ACC112 (cell line): ENCODE measurements at regions not wholly inside any gene's neighbourhood (a gene's known extent, or its start where the extent isn't known, plus 50 kb on each side); places are given as distances from the start of the nearest gene placed in this dataset.

Source experiments
- H2AFZ ChIP-seq: fragments of 200-600 bp; sonication (generic); one replicate; pipeline ENCODE4 v1.6.0; 2017; ENCODE audit warnings: antibody characterized with exemption, low read length; ENCODE audit not compliant: unreplicated experiment
- H3K27ac ChIP-seq: fragments of 200-600 bp; sonication (generic); 2 replicates; pipeline ENCODE4 v1.5.1; 2014; ENCODE audit warnings: low read depth, mild to moderate bottlenecking, antibody characterized with exemption, low read length, moderate library complexity
- H3K27me3 ChIP-seq: fragments of 200-600 bp; sonication (generic); 2 replicates; pipeline ENCODE4 v1.6.1; 2014; ENCODE audit warnings: mild to moderate bottlenecking, antibody characterized with exemption, low read length, moderate library complexity, mixed read lengths; ENCODE audit not compliant: insufficient read depth
- H3K36me3 ChIP-seq: fragments of 200-600 bp; sonication (generic); 2 replicates; pipeline ENCODE4 v1.6.1; 2016; ENCODE audit warnings: mild to moderate bottlenecking, antibody characterized with exemption, low read length, moderate library complexity, mixed read lengths; ENCODE audit not compliant: insufficient read depth
- H3K4me1 ChIP-seq: fragments of 200-600 bp; sonication (generic); one replicate; pipeline ENCODE4 v1.6.1; 2016; ENCODE audit warnings: low read length, mixed read lengths; ENCODE audit not compliant: insufficient read depth, unreplicated experiment, control insufficient read depth
- H3K4me3 ChIP-seq: fragments of 200-600 bp; sonication (generic); 2 replicates; pipeline ENCODE4 v1.5.1; 2014; ENCODE audit warnings: mild to moderate bottlenecking, low read depth, low read length
- H3K79me2 ChIP-seq: fragments of 200-600 bp; sonication (generic); one replicate; pipeline ENCODE4 v1.6.0; 2016; ENCODE audit warnings: low read length; ENCODE audit not compliant: control insufficient read depth, unreplicated experiment, insufficient read depth

DNA sequence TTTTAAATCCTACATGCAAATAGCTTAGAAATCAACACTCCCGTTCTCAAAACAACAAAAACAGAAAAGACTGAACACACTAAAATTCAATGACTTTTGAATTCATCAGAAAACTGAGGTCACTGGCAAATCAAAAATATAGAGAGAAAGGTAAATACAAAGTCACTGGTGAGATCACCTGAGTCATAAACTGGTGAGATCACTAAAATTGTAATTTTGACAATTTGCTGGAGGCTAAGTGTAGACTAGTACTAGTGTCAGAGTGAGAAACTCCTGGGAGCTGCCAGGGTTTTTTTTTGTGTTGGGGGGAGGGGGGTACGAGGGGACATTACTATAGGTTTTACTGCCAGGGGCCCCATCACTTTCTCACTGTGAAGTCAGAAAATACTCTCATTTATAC, 1876.0 kb upstream of the CELF4 start:
- H3K27me3 ChIP-seq, result no peaks in the 10 kb centered on the region
- no peaks in the 10 kb centered on the region for H3K4me1 ChIP-seq
- H3K4me3 ChIP-seq, result no peak overlapping the region
- no peaks in the 10 kb centered on the region for H3K79me2 ChIP-seq
- no peak overlapping the region for H2AFZ ChIP-seq
- H3K36me3 ChIP-seq, result no peaks in the 10 kb centered on the region
- H3K27ac ChIP-seq, result no peak overlapping the region

GRCh38 chr18:39435996-39436395, 1870.4 kb upstream of the CELF4 start:
- Histone ChIP-seq H3K27ac (no peak overlapping the region), H3K36me3 (no peaks in the 10 kb centered on the region), H3K4me1 (no peaks in the 10 kb centered on the region)

DNA sequence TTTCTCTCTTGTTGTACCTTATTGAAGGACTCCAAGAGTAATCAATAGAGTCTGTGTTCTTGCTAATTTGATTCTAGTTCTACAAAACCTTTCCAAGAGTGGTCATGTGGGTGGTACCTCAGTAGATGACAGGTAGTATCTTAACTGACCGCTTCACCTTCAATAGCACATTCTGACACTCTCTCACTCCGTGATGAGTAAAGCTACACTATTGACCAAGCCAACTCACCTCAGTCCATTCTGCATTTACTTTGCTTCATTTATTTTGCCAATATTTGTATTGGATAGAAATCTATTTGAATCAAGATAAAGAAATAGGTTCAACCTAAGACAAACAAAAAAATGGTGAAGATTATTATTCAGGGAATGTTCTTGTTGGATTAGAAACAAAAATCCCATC, 1869.6 kb upstream of the CELF4 start:
- H2AFZ ChIP-seq, result no peak overlapping the region
- H3K27ac ChIP-seq, result no peak overlapping the region
- no peak overlapping the region for H3K4me3 ChIP-seq
- no peaks in the 10 kb centered on the region for H3K36me3 ChIP-seq
- no peaks in the 10 kb centered on the region for H3K79me2 ChIP-seq
- H3K27me3 ChIP-seq, result no peaks in the 10 kb centered on the region
- H3K4me1 ChIP-seq, result no peaks in the 10 kb centered on the region

More at GRCh38 chr18:39435996-39436395, 1870.4 kb upstream of the CELF4 start:
- no peaks in the 10 kb centered on the region for H3K79me2 ChIP-seq
- H3K4me3 ChIP-seq, result no peak overlapping the region
- no peaks in the 10 kb centered on the region for H3K27me3 ChIP-seq
- H2AFZ ChIP-seq, result no peak overlapping the region

DNA sequence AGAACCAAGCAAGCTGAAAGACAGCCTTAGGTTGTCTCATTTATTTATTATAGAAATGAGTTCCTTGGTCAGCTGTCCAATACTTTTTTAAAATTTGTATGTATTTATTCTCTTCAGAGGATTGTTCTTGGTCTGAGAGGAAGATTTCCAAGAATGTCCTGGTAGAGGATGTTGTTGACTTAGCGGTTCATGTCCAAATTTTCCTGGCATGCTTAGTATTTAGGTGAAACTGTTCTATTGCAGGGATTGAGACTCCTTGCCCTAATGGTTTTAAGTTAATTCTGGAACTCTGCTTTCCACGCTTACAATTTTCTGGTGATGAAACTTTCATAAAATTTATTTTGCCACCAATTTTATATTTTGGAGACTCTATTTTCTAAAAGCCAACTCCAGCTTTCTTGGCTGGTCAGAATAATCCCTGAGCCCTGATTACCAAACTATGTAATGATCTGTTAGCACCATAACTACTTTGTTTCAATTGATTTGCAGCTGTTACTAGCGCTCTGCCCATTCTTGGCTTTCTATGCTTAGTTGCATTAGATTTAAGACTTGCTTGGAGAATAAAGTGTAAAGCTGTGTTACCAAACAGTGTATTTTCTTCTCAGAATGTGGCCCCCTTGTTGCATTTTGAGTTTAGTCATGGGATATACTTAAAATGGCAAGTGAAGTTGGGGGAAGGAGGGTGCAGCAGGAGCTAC, 1868.8 kb upstream of the CELF4 start:
- H3K4me3 ChIP-seq, result no peak overlapping the region
- H3K27ac ChIP-seq, result no peak overlapping the region
- H2AFZ ChIP-seq, result no peak overlapping the region
- H3K36me3 ChIP-seq, result no peaks in the 10 kb centered on the region
- H3K4me1 ChIP-seq, result no peaks in the 10 kb centered on the region
- H3K27me3 ChIP-seq, result no peaks in the 10 kb centered on the region
- H3K79me2 ChIP-seq, result no peaks in the 10 kb centered on the region

DNA sequence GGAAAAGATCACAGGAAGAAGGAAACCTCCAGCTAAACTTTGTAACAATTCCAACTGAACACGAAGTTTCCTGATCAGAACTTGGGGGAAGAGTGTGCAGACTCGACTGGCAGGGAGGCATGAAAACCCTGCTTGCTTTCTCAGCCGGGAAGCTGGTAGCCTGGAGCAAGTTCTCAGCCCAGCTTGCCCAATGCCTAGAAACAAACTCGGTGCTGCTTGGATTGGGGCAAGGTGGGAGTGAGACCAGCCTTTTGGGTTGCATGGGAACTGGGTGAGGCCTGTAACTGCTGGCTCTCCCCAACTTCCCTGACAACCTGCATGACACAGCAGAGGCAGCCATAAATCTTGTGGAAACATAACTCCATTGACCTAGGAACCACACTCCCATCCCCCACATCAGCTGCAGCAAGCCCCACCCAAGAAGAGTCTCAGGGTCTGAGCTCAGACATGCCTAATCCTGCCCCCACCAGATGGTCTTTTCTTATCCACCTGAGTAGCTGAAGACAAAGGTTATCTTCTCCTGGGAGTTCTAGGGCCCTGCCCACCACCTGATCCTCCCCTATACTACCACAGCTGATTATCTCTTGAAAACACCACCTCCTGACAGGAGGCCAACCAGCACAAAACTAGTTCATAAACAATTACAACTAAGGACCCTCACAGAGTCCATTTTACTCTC, 1859.7 kb upstream of the CELF4 start:
- H3K4me1 ChIP-seq, result no peaks in the 10 kb centered on the region
- H3K36me3 ChIP-seq, result no peaks in the 10 kb centered on the region
- H3K27me3 ChIP-seq, result no peaks in the 10 kb centered on the region
- H2AFZ ChIP-seq, result no peak overlapping the region
- H3K27ac ChIP-seq, result no peak overlapping the region
- H3K79me2 ChIP-seq, result no peaks in the 10 kb centered on the region
- no peak overlapping the region for H3K4me3 ChIP-seq

DNA sequence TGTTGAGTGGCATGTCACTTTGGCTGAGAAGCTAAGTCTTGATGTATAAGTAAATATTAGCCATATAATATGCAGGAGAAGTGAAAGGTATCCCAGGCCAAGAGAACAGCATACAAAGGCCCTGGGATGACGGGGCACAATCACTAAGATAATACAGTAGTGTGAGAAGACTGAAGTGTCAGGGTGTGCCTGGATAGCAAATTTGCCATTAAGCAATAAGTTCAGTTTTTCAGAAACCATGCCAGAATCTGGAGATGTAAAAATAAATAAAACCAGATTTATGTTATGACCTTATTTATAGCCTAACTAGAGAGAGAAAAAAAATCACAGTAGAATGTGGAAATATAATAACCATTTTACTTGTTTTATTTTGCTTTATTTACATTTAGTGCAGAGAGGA, 1858.7 kb upstream of the CELF4 start:
- no peak overlapping the region for H3K27ac ChIP-seq
- no peak overlapping the region for H2AFZ ChIP-seq
- no peaks in the 10 kb centered on the region for H3K27me3 ChIP-seq
- H3K4me3 ChIP-seq, result no peak overlapping the region
- H3K79me2 ChIP-seq, result no peaks in the 10 kb centered on the region
- no peaks in the 10 kb centered on the region for H3K4me1 ChIP-seq
- no peaks in the 10 kb centered on the region for H3K36me3 ChIP-seq

- no peaks in the 10 kb centered on the region for H3K79me2 ChIP-seq
- H3K27ac ChIP-seq, result no peak overlapping the region
- no peaks in the 10 kb centered on the region for H3K4me1 ChIP-seq
- H3K27me3 ChIP-seq, result no peaks in the 10 kb centered on the region
- H3K4me3 ChIP-seq, result no peak overlapping the region
- no peaks in the 10 kb centered on the region for H3K36me3 ChIP-seq
- H2AFZ ChIP-seq, result no peak overlapping the region
Measured at GRCh38 chr18:39421276-39421675, 1855.7 kb upstream of the CELF4 start.

GRCh38 chr18:39419315-39419714, 1853.7 kb upstream of the CELF4 start:
- H3K4me3 ChIP-seq, result no peak overlapping the region
- no peak overlapping the region for H2AFZ ChIP-seq
- no peaks in the 10 kb centered on the region for H3K36me3 ChIP-seq
- H3K4me1 ChIP-seq, result no peaks in the 10 kb centered on the region
- H3K79me2 ChIP-seq, result no peaks in the 10 kb centered on the region
- H3K27me3 ChIP-seq, result no peaks in the 10 kb centered on the region
- no peak overlapping the region for H3K27ac ChIP-seq

DNA sequence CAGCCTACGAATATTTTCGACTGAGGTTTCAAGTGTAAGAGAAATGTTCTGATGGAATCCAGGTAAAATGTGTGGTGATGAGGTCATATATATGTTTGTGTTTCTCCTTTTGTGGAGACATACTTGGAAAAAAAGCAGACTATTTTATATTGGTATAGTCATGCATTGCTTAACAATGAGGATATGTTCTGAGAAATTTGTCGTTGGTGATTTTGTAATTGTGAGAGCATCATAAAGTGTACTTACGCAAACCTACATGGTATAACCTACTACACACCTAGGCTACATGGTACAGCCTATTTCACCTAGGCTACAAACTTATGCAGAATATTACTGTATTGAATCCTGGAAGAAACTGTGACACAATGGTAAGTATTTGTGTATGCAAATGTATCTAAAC, 1849.9 kb upstream of the CELF4 start:
- Histone ChIP-seq H3K27ac (no peak overlapping the region), H3K4me1 (no peaks in the 10 kb centered on the region), H2AFZ (no peak overlapping the region), H3K27me3 (no peaks in the 10 kb centered on the region), H3K4me3 (no peak overlapping the region), H3K36me3 (no peaks in the 10 kb centered on the region), H3K79me2 (no peaks in the 10 kb centered on the region)

- no peak overlapping the region for H3K27ac ChIP-seq
- no peaks in the 10 kb centered on the region for H3K79me2 ChIP-seq
- no peaks in the 10 kb centered on the region for H3K27me3 ChIP-seq
- H3K4me1 ChIP-seq, result no peaks in the 10 kb centered on the region
- H2AFZ ChIP-seq, result peak overlapping the region; percentile 2
- H3K36me3 ChIP-seq, result no peaks in the 10 kb centered on the region
- peak overlapping the region; percentile 54; the same call in 1 of the 2 replicates for H3K4me3 ChIP-seq
Measured at GRCh38 chr18:39414009-39414700, 1848.6 kb upstream of the CELF4 start.

DNA sequence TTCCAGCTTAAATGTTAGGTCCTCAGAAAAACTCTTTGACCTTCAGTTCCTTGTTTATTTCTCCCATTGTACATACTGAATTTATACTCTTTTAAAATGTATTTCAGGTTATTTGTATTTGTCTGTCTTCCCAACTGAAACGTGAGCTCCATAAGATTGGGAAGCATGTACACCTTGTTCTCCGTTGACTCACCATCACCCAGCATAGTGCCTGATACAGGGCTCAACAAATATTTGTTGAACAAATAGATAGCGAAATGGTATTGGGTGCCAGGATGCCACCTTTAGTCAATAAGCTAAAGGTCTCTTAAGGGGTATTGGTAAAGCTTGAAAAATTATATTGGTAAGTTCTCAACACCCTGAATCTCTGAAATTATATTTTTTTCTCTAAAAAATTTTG, 1841.3 kb upstream of the CELF4 start:
- H3K36me3 ChIP-seq, result no peaks in the 10 kb centered on the region
- H3K79me2 ChIP-seq, result no peaks in the 10 kb centered on the region
- no peaks in the 10 kb centered on the region for H3K27me3 ChIP-seq
- no peak overlapping the region for H3K4me3 ChIP-seq
- no peak overlapping the region for H3K27ac ChIP-seq
- H3K4me1 ChIP-seq, result no peaks in the 10 kb centered on the region
- H2AFZ ChIP-seq, result no peak overlapping the region
